ENCODE measurements at regions not wholly inside any gene's neighbourhood (a gene's known extent, or its start where the extent isn't known, plus 50 kb on each side); places are given as distances from the start of the nearest gene placed in this dataset.

GRCh38 chr20:22248051-22248667, 336.2 kb downstream of the FOXA2 start:
- Histone ChIP-seq H3K9me3 (ENCODE audit: insufficient read depth, low read depth, low read length) (no peaks in the 10 kb centered on the region), H3K4me3 (ENCODE audit: insufficient read depth, low read depth, low read length) (no peak overlapping the region), H4K20me1 (ENCODE audit: insufficient read depth, low read length) (no peaks in the 10 kb centered on the region), H3K27ac (ENCODE audit: low read depth, low read length) (no peak overlapping the region), H3K4me1 (ENCODE audit: insufficient read depth, low read length) (no peaks in the 10 kb centered on the region), H3K79me2 (ENCODE audit: insufficient read depth, low read length) (no peaks in the 10 kb centered on the region), H3K27me3 (ENCODE audit: insufficient read depth, low read length) (no peaks in the 10 kb centered on the region), H2AFZ (ENCODE audit: low read depth, low read length) (no peak overlapping the region), H3K36me3 (ENCODE audit: insufficient read depth, low read length) (no peaks in the 10 kb centered on the region), H3K9ac (ENCODE audit: low read length) (no peak overlapping the region), H3K4me2 (ENCODE audit: low read length) (no peak overlapping the region)
- Mint-ChIP-seq H3K9me3 (ENCODE audit: unreplicated experiment) (peaks cover under 1% of the 10 kb centered on the region), H3K27me3 (ENCODE audit: low read depth, unreplicated experiment) (peaks cover 11% of the 10 kb centered on the region), H3K4me3 (ENCODE audit: unreplicated experiment) (no peak overlapping the region), H3K27ac (ENCODE audit: unreplicated experiment) (no peak overlapping the region), H3K4me1 (ENCODE audit: low read depth, unreplicated experiment) (no peaks in the 10 kb centered on the region), H3K36me3 (ENCODE audit: low read depth, unreplicated experiment) (no peaks in the 10 kb centered on the region)
- DNase-seq (ENCODE audit: low read depth) (no peak), FAIRE-seq (no peak)
- TF ChIP-seq EZH2 (IDR thresholded peaks at IDR 0.05; ENCODE audit: insufficient read depth, low read length) = no peak
- TF ChIP-seq, protein P1, sequence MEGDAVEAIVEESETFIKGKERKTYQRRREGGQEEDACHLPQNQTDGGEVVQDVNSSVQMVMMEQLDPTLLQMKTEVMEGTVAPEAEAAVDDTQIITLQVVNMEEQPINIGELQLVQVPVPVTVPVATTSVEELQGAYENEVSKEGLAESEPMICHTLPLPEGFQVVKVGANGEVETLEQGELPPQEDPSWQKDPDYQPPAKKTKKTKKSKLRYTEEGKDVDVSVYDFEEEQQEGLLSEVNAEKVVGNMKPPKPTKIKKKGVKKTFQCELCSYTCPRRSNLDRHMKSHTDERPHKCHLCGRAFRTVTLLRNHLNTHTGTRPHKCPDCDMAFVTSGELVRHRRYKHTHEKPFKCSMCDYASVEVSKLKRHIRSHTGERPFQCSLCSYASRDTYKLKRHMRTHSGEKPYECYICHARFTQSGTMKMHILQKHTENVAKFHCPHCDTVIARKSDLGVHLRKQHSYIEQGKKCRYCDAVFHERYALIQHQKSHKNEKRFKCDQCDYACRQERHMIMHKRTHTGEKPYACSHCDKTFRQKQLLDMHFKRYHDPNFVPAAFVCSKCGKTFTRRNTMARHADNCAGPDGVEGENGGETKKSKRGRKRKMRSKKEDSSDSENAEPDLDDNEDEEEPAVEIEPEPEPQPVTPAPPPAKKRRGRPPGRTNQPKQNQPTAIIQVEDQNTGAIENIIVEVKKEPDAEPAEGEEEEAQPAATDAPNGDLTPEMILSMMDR (IDR thresholded peaks at IDR 0.05; ENCODE audit: insufficient read depth, low read depth, low read length) = no peak

DNA sequence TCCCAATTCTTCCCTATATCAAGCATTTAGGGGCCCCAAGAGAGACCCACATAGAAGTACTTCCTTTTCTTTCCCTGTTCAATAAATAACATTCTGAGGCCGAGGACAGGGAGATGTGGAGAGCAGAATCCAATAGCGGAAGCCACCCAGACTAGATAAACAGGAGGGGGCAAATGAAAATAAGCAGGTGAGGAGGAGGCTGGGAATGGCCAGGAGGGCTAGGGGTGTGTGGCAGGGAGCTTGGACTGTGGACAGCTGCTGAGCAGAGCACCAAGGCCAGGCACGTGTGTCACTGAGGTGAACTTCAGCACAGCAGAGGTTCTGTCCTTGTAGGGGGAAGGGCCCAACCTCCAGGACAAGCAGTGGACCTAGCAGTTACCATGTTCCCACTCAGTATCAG, 339.2 kb downstream of the FOXA2 start:
- Mint-ChIP-seq H3K27me3 (ENCODE audit: low read depth, unreplicated experiment) (peaks cover 10% of the 10 kb centered on the region), H3K4me1 (ENCODE audit: low read depth, unreplicated experiment) (no peaks in the 10 kb centered on the region), H3K36me3 (ENCODE audit: low read depth, unreplicated experiment) (no peaks in the 10 kb centered on the region), H3K4me3 (ENCODE audit: unreplicated experiment) (no peak overlapping the region), H3K27ac (ENCODE audit: unreplicated experiment) (no peak overlapping the region), H3K9me3 (ENCODE audit: unreplicated experiment) (peaks cover 3% of the 10 kb centered on the region)
- no peaks in the 10 kb centered on the region for H3K27me3 ChIP-seq (ENCODE audit: insufficient read depth, low read length)
- TF ChIP-seq EZH2 (IDR thresholded peaks at IDR 0.05; ENCODE audit: insufficient read depth, low read length) = no peak
- TF ChIP-seq, protein P1 (IDR thresholded peaks at IDR 0.05; ENCODE audit: insufficient read depth, low read depth, low read length) = no peak
- H3K9ac ChIP-seq (ENCODE audit: low read length) = no peak overlapping the region
- no peak overlapping the region for H3K4me2 ChIP-seq (ENCODE audit: low read length)
- H4K20me1 ChIP-seq (ENCODE audit: insufficient read depth, low read length) = no peaks in the 10 kb centered on the region
- no peak for FAIRE-seq
- H3K9me3 ChIP-seq (ENCODE audit: insufficient read depth, low read depth, low read length) = no peaks in the 10 kb centered on the region
- no peak overlapping the region for H3K4me3 ChIP-seq (ENCODE audit: insufficient read depth, low read depth, low read length)
- H3K79me2 ChIP-seq (ENCODE audit: insufficient read depth, low read length) = no peaks in the 10 kb centered on the region
- H3K4me1 ChIP-seq (ENCODE audit: insufficient read depth, low read length) = no peaks in the 10 kb centered on the region
- H3K36me3 ChIP-seq (ENCODE audit: insufficient read depth, low read length) = no peaks in the 10 kb centered on the region
- H3K27ac ChIP-seq (ENCODE audit: low read depth, low read length) = no peak overlapping the region
- H2AFZ ChIP-seq (ENCODE audit: low read depth, low read length) = no peak overlapping the region
- no peak for DNase-seq (ENCODE audit: low read depth)

- no peaks in the 10 kb centered on the region for H3K4me1 Mint-ChIP-seq (ENCODE audit: low read depth, unreplicated experiment)
- Histone ChIP-seq H3K4me2 (ENCODE audit: low read length) (no peak overlapping the region), H3K36me3 (ENCODE audit: insufficient read depth, low read length) (no peaks in the 10 kb centered on the region), H4K20me1 (ENCODE audit: insufficient read depth, low read length) (no peaks in the 10 kb centered on the region), H2AFZ (ENCODE audit: low read depth, low read length) (no peak overlapping the region), H3K9ac (ENCODE audit: low read length) (no peak overlapping the region), H3K4me3 (ENCODE audit: insufficient read depth, low read depth, low read length) (no peak overlapping the region), H3K9me3 (ENCODE audit: insufficient read depth, low read depth, low read length) (peaks cover 4% of the 10 kb centered on the region), H3K27ac (ENCODE audit: low read depth, low read length) (no peak overlapping the region), H3K4me1 (ENCODE audit: insufficient read depth, low read length) (no peaks in the 10 kb centered on the region), H3K27me3 (ENCODE audit: insufficient read depth, low read length) (no peaks in the 10 kb centered on the region), H3K79me2 (ENCODE audit: insufficient read depth, low read length) (no peaks in the 10 kb centered on the region)
- no peak for FAIRE-seq
- no peak overlapping the region for H3K27ac Mint-ChIP-seq (ENCODE audit: unreplicated experiment)
- peaks cover 15% of the 10 kb centered on the region for H3K27me3 Mint-ChIP-seq (ENCODE audit: low read depth, unreplicated experiment)
- H3K9me3 Mint-ChIP-seq (ENCODE audit: unreplicated experiment) = peaks cover 3% of the 10 kb centered on the region
- TF ChIP-seq EZH2 (IDR thresholded peaks at IDR 0.05; ENCODE audit: insufficient read depth, low read length) = no peak
- TF ChIP-seq, protein P1 (IDR thresholded peaks at IDR 0.05; ENCODE audit: insufficient read depth, low read depth, low read length) = no peak
- no peak for DNase-seq (ENCODE audit: low read depth)
- no peaks in the 10 kb centered on the region for H3K36me3 Mint-ChIP-seq (ENCODE audit: low read depth, unreplicated experiment)
- no peak overlapping the region for H3K4me3 Mint-ChIP-seq (ENCODE audit: unreplicated experiment)
Measured at GRCh38 chr20:22243067-22243466, 341.3 kb downstream of the FOXA2 start.

All from astrocyte (in vitro differentiated cells and primary cell).